ENCODE measurements at regions not wholly inside any gene's neighbourhood (a gene's known extent, or its start where the extent isn't known, plus 50 kb on each side); places are given as distances from the start of the nearest gene placed in this dataset.

GRCh38 chr12:83536496-83536895, 849.8 kb downstream of the TMTC2 start:
- H3K36me3 ChIP-seq (ENCODE audit: control insufficient read depth in 4 of 4, insufficient read depth in 3 of 4, low read depth in 1 of 4, low read length in 3 of 4): no peaks in the 10 kb centered on the region

More at GRCh38 chr12:83536496-83536895, 849.8 kb downstream of the TMTC2 start:
- H3K4me1 ChIP-seq (ENCODE audit: control insufficient read depth in 4 of 4, insufficient read depth in 4 of 4, low read length in 3 of 4): no peaks in the 10 kb centered on the region
- no peaks in the 10 kb centered on the region for H3K27me3 ChIP-seq (ENCODE audit: control insufficient read depth in 4 of 4, insufficient read depth in 4 of 4, low read length in 3 of 4)
- H3K27ac ChIP-seq (ENCODE audit: low read depth in 1 of 2, low read length in 2 of 2): no peak overlapping the region
- 86% methylated on average over 1 of the region's 1 CpG for WGBS
- no peak overlapping the region for H3K9ac ChIP-seq (ENCODE audit: low read depth in 1 of 2, low read length in 2 of 2)
- H3K4me3 ChIP-seq (ENCODE audit: low read depth in 1 of 3, low read length in 3 of 3): no peak overlapping the region
- TF ChIP-seq FOXA2 (IDR thresholded peaks at IDR 0.05): no peak
- no peak for TF ChIP-seq NR2F2 (IDR thresholded peaks at IDR 0.05)
- TF ChIP-seq ATF3 (IDR thresholded peaks at IDR 0.05): no peak
- TF ChIP-seq RAD21 (IDR thresholded peaks at IDR 0.05): no peak
- no peak for TF ChIP-seq TAF1 (conservative IDR thresholded peaks at IDR 0.05)
- no peak for TF ChIP-seq ZBTB33 (IDR thresholded peaks at IDR 0.05)
- no peak for TF ChIP-seq EGR1 (IDR thresholded peaks at IDR 0.05; ENCODE audit: low read depth in 2 of 2)
- TF ChIP-seq MAX (IDR thresholded peaks at IDR 0.05): no peak
- TF ChIP-seq CTCF (IDR thresholded peaks at IDR 0.05; ENCODE audit: low read depth, low read length, missing input control): no peak
- TF ChIP-seq GABPA (IDR thresholded peaks at IDR 0.05 in 1 of 2, conservative IDR thresholded peaks at IDR 0.05 in 1 of 2): no peak
- no peak for TF ChIP-seq YY1 (IDR thresholded peaks at IDR 0.05)
- no peak for TF ChIP-seq HNF4G (IDR thresholded peaks at IDR 0.05)
- no peak for TF ChIP-seq RXRA (IDR thresholded peaks at IDR 0.05)
- no peak for TF ChIP-seq JUND (IDR thresholded peaks at IDR 0.05)
- TF ChIP-seq SP1 (IDR thresholded peaks at IDR 0.05): no peak
- no peak for TF ChIP-seq HNF4A (conservative IDR thresholded peaks at IDR 0.05)
- TF ChIP-seq REST (IDR thresholded peaks at IDR 0.05): no peak
- no peak for TF ChIP-seq FOXA1 (IDR thresholded peaks at IDR 0.05)
- no peak for DNase-seq (ENCODE audit: low spot score)
- H3K9me3 ChIP-seq (ENCODE audit: control insufficient read depth in 4 of 4, low read length in 3 of 4): no peaks in the 10 kb centered on the region
